K562 (cell line): ENCODE measurements at regions not wholly inside any gene's neighbourhood (a gene's known extent, or its start where the extent isn't known, plus 50 kb on each side); places are given as distances from the start of the nearest gene placed in this dataset.

ENCODE experiments used
- ATAC-seq: fragments of 200-7000 bp; cut with Tn5 transposase; 3 replicates; pipeline ENCODE4 v1.9.1; 2020; ENCODE audit warnings: moderate library complexity
- BruUV-seq: library from RNA; stranded (reverse); fragments of 400-500 nt; replicated peaks from 2 replicates; lab custom pipeline; 2021; lab: Mats Ljungman, UMichigan
- CTCF ChIA-PET: fragments of 300-600 bp; formaldehyde crosslinking; extraction: SDS; loops from one replicate; lab custom pipeline; 2021; ENCODE audit warnings: low intra/inter-chr PET ratio; lab: Yijun Ruan, JAX
- POLR2A ChIA-PET: fragments of 300-600, 350-650 bp; sonication (Branson Sonifier 250); formaldehyde crosslinking; extraction: SDS; loops from one replicate; lab custom pipeline; 2021; ENCODE audit warnings: antibody characterized with exemption, inconsistent platforms; lab: Yijun Ruan, JAX
- DNase-seq, 4 experiments: peaks; one replicate each; pipeline versions ENCODE4 v3.0.0 to v3.0.0-alpha.2; 2011 to 2018; ENCODE audit warnings: low spot score in 3 of 4, mixed read lengths in 3 of 4; ENCODE audit errors: extremely low read depth in 1 of 4
- FAIRE-seq: peaks from 2 replicates; lab custom pipeline; 2011; peaks lifted over from hg19 to GRCh38; lab: Jason Lieb, UNC
- H2AFZ ChIP-seq: 2 replicates; pipeline ENCODE4 v1.6.0; 2011; ENCODE audit warnings: low read depth, low read length, control low read depth, inconsistent platforms
- H3K27ac ChIP-seq: fragments of 200-600 bp; 3 replicates; pipeline ENCODE4 v1.8.0; 2011; ENCODE audit warnings: low read depth, mild to moderate bottlenecking, control low read depth, inconsistent platforms, low read length, moderate library complexity, mixed read lengths; ENCODE audit errors: extremely low read depth
- H3K27me3 ChIP-seq, 2 experiments: fragments of 300-600 bp in 1 of 2; 2 replicates in 1 of 2; 3 replicates in 1 of 2; pipeline versions ENCODE4 v1.6.0 to v1.8.0; 2011; ENCODE audit warnings: inconsistent platforms in 2 of 2, low read length in 2 of 2, mild to moderate bottlenecking in 1 of 2, mixed read lengths in 1 of 2, moderate library complexity in 1 of 2; ENCODE audit not compliant: control insufficient read depth in 2 of 2, insufficient read depth in 2 of 2
- H3K36me3 ChIP-seq: fragments of 300-600 bp; 3 replicates; pipeline ENCODE4 v1.8.0; 2011; ENCODE audit warnings: mild to moderate bottlenecking, low read length, inconsistent platforms; ENCODE audit not compliant: control insufficient read depth, insufficient read depth
- H3K4me1 ChIP-seq, 2 experiments: fragments of 200-600 bp in 1 of 2; replicated peaks in 1 of 2; 2 replicates in 1 of 2; 3 replicates in 1 of 2; pipeline versions ENCODE4 v1.5.1 to v1.8.0; 2011; ENCODE audit warnings: inconsistent platforms in 2 of 2, low read length in 2 of 2, mild to moderate bottlenecking in 1 of 2, mixed read lengths in 1 of 2, moderate library complexity in 1 of 2; ENCODE audit not compliant: control insufficient read depth in 2 of 2, insufficient read depth in 2 of 2
- H3K4me2 ChIP-seq: 2 replicates; pipeline ENCODE4 v1.6.1; 2011; ENCODE audit warnings: low read length, control low read depth, inconsistent platforms, mixed read lengths; ENCODE audit not compliant: insufficient read depth
- H3K4me3 ChIP-seq: fragments of 200-600 bp; sonication (generic), shearing (Covaris generic); 2 replicates; pipeline ENCODE4 v1.5.1; 2016; ENCODE audit warnings: control low read depth, inconsistent platforms
- H3K79me2 ChIP-seq: fragments of 200-600 bp; 3 replicates; pipeline ENCODE4 v1.8.0; 2011; ENCODE audit warnings: low read length, inconsistent platforms; ENCODE audit not compliant: control insufficient read depth, insufficient read depth
- H3K9ac ChIP-seq, 2 experiments: 2 replicates each; pipeline versions ENCODE4 v1.6.0 to v1.6.1; 2011; ENCODE audit warnings: low read depth in 2 of 2, low read length in 2 of 2, control low read depth in 1 of 2, inconsistent platforms in 1 of 2, mild to moderate bottlenecking in 1 of 2, mixed read lengths in 1 of 2; ENCODE audit not compliant: insufficient read depth in 1 of 2
- H3K9me1 ChIP-seq: one replicate; pipeline ENCODE4 v1.6.0; 2011; ENCODE audit warnings: inconsistent platforms, mild to moderate bottlenecking, low read length, moderate library complexity; ENCODE audit not compliant: control insufficient read depth, insufficient read depth
- H3K9me3 ChIP-seq: replicated peaks from 2 replicates; pipeline ENCODE4 v1.5.1; 2011; ENCODE audit warnings: low read depth, low read length, inconsistent platforms; ENCODE audit not compliant: control insufficient read depth, insufficient read depth
- H4K20me1 ChIP-seq: replicated peaks from 2 replicates; pipeline ENCODE4 v1.6.1; 2011; ENCODE audit warnings: low read length, inconsistent platforms, mixed read lengths; ENCODE audit not compliant: control insufficient read depth, insufficient read depth
- BDP1 ChIP-seq: IDR thresholded peaks from 3 replicates; pipeline ENCODE4 v1.6.1; 2011; ENCODE audit not compliant: insufficient read length, insufficient read depth
- KAT7 ChIP-seq: sonication (generic); formaldehyde crosslinking; IDR thresholded peaks from 2 replicates; pipeline ENCODE4 v1.8.0; 2022; ENCODE audit warnings: missing genetic modification reagents, mild to moderate bottlenecking, borderline replicate concordance
- UBTF ChIP-seq, 2 experiments: IDR thresholded peaks; 2 replicates each; pipeline ENCODE4 v1.6.1; 2012; ENCODE audit warnings: improper control_type of control experiment in 2 of 2, low read depth in 2 of 2, low read length in 2 of 2, borderline replicate concordance in 1 of 2
- YY1 ChIP-seq, 3 experiments: IDR thresholded peaks; 2 replicates each; pipeline ENCODE4 v1.6.1; 2011; ENCODE audit warnings: low read length in 2 of 3, mild to moderate bottlenecking in 2 of 3, moderate library complexity in 2 of 3, borderline replicate concordance in 1 of 3, control low read depth in 1 of 3, low read depth in 1 of 3; ENCODE audit not compliant: insufficient read depth in 3 of 3, insufficient replicate concordance in 2 of 3, control insufficient read depth in 1 of 3, insufficient read length in 1 of 3; ENCODE audit errors: extremely low read depth in 1 of 3
- ZKSCAN3 ChIP-seq: fragments of 250-450 bp; sonication (Bioruptor Pico); IDR thresholded peaks from 2 replicates; pipeline ENCODE4 v1.4.0; 2020
- ZNF316 ChIP-seq: fragments of 450-650 bp; IDR thresholded peaks from 2 replicates; pipeline ENCODE4 v1.6.1; 2016
- WGBS: fragments of 100-300 bp; shearing (Covaris generic); methylation state at CpG from one replicate; pipeline ENCODE4 v1.1.6; 2016; ENCODE audit warnings: low coverage, mixed read lengths; ENCODE audit not compliant: insufficient coverage; ENCODE audit errors: missing lambda C conversion rate; 5-methylcytosine and 5-hydroxymethylcytosine counted together
- in situ Hi-C: fragments of 300-500 bp; cut with MboI; formaldehyde crosslinking; loops from 4 replicates; pipeline ENCODE4 v1.15.0; 2018; ENCODE audit warnings: inconsistent platforms, mixed read lengths
- intact Hi-C: fragments of 100-400 bp; cut with micrococcal nuclease; formaldehyde crosslinking; loops from 2 replicates; pipeline ENCODE4 v1.14.2; 2022

- ChIA-PET CTCF (no interaction called here), POLR2A (no interaction called here)
- no peak for TF ChIP-seq BDP1
- no peak for TF ChIP-seq ZKSCAN3 (CRISPR knock-in tag)
- no peak for TF ChIP-seq YY1 (IDR thresholded peaks at IDR 0.05; ENCODE audit: borderline replicate concordance in 1 of 3, control insufficient read depth in 1 of 3, extremely low read depth in 1 of 3, insufficient read depth in 3 of 3, insufficient read length in 1 of 3, insufficient replicate concordance in 2 of 3, low read depth in 1 of 3, low read length in 2 of 3)
- no peak for TF ChIP-seq KAT7
- no peak for TF ChIP-seq UBTF (IDR thresholded peaks at IDR 0.05; ENCODE audit: borderline replicate concordance in 1 of 2, low read depth in 2 of 2, low read length in 2 of 2)
- TF ChIP-seq ZNF316 = 0 out of 2 replicates have a peak, but pooled peaks have one; percentile 6
- no peak overlapping the region for H2AFZ ChIP-seq
- FAIRE-seq (no peak), ATAC-seq (no peak), DNase-seq (no peak)
- no peaks in the 10 kb centered on the region for H3K9me1 ChIP-seq
- H3K4me3 ChIP-seq = no peak overlapping the region
- no TSS peak for BruUV-seq
- no peaks in the 10 kb centered on the region for H3K4me1 ChIP-seq
- intact Hi-C loops (no loop called here), in situ Hi-C loops (no loop called here)
- 0 out of 2 replicates have a peak, but pooled peaks cover 4% of the 10 kb centered on the region for H3K9me3 ChIP-seq
- no peaks in the 10 kb centered on the region for H4K20me1 ChIP-seq
- no peaks in the 10 kb centered on the region for H3K79me2 ChIP-seq
- H3K9ac ChIP-seq = no peak overlapping the region
- no peaks in the 10 kb centered on the region for H3K27me3 ChIP-seq
- no peak overlapping the region for H3K27ac ChIP-seq
- no peak overlapping the region for H3K4me2 ChIP-seq
- no peaks in the 10 kb centered on the region for H3K36me3 ChIP-seq
- 0% methylated on average over 1 of the region's 1 CpG for WGBS
These were observed 333.1 kb downstream of the ETV1 start for GRCh38 chr7:13656330-13656729.
